RWPE1 (cell line): ENCODE measurements at regions not wholly inside any gene's neighbourhood (a gene's known extent, or its start where the extent isn't known, plus 50 kb on each side); places are given as distances from the start of the nearest gene placed in this dataset.

ENCODE experiments used
- CTCF ChIA-PET: fragments of 350-600 bp; sonication (Branson Sonifier 250); formaldehyde crosslinking; extraction: SDS; loops from one replicate; lab custom pipeline; 2021; lab: Yijun Ruan, JAX
- POLR2A ChIA-PET: fragments of 400-600 bp; formaldehyde crosslinking; extraction: SDS; loops from one replicate; lab custom pipeline; 2020; ENCODE audit warnings: antibody characterized with exemption; ENCODE audit not compliant: low non-redundant PET; lab: Yijun Ruan, JAX
- DNase-seq: peaks from one replicate; pipeline ENCODE4 v3.0.0; 2012; ENCODE audit warnings: low spot score
- H3K27ac ChIP-seq: fragments of 450-650 bp; 2 replicates; pipeline ENCODE4 v1.5.1; 2017
- CTCF ChIP-seq: fragments of 450-650 bp; conservative IDR thresholded peaks from 2 replicates; pipeline ENCODE4 v1.5.1; 2017; ENCODE audit warnings: low read depth, mild to moderate bottlenecking

- no peak for DNase-seq
- ChIA-PET CTCF (no interaction called here), POLR2A (no interaction called here)
- TF ChIP-seq CTCF: no peak
- H3K27ac ChIP-seq: no peak overlapping the region
Measured at GRCh38 chr2:67548317-67549201, 151.4 kb downstream of the ETAA1 start.

GRCh38 chr2:67559156-67559555, 162.0 kb downstream of the ETAA1 start:
- CTCF ChIA-PET: no interaction called here
- DNase-seq: no peak
- POLR2A ChIA-PET: no interaction called here
- TF ChIP-seq CTCF: no peak
- no peak overlapping the region for H3K27ac ChIP-seq

GRCh38 chr2:67560771-67561456, 163.8 kb downstream of the ETAA1 start:
- ChIA-PET CTCF (interaction anchor here (0.7 to 0.9 kb wide), 2 partner anchors 39 to 83 kb away, joined by 3 read pairs; no protein-coding TSS in a partner anchor), POLR2A (no interaction called here)
- H3K27ac ChIP-seq: peak overlapping the region; percentile 70
- DNase-seq: no peak
- no peak for TF ChIP-seq CTCF

- TF ChIP-seq CTCF: no peak
- H3K27ac ChIP-seq: peak overlapping the region; percentile 70
- CTCF ChIA-PET: interaction anchor here (0.7 to 1.0 kb wide), 3 partner anchors 39 to 279 kb away, joined by 3 to 4 read pairs (median 3); no protein-coding TSS in a partner anchor
- DNase-seq: peak; percentile 74
- POLR2A ChIA-PET: no interaction called here
Measured at GRCh38 chr2:67561457-67561965, 164.4 kb downstream of the ETAA1 start.

- no peak for DNase-seq
- CTCF ChIA-PET: no interaction called here
- POLR2A ChIA-PET: no interaction called here
- H3K27ac ChIP-seq: no peak overlapping the region
- no peak for TF ChIP-seq CTCF
Measured at GRCh38 chr2:67564076-67564475, 166.9 kb downstream of the ETAA1 start.

GRCh38 chr2:67564626-67565025, 167.5 kb downstream of the ETAA1 start:
- TF ChIP-seq CTCF: no peak
- DNase-seq: no peak
- ChIA-PET CTCF (no interaction called here), POLR2A (no interaction called here)
- H3K27ac ChIP-seq: no peak overlapping the region
